Gastrocnemius medialis (tissue), 4 donors: ENCODE measurements at regions not wholly inside any gene's neighbourhood (a gene's known extent, or its start where the extent isn't known, plus 50 kb on each side); places are given as distances from the start of the nearest gene placed in this dataset.

Experiments used
- POLR2A ChIP-seq, 2 donors: fragments of 450-650 bp; IDR thresholded peaks; one replicate each; pipeline ENCODE4 v1.6.1; 2017; ENCODE audit warnings: antibody characterized with exemption in 2 of 2, mild to moderate bottlenecking in 2 of 2, moderate library complexity in 2 of 2
- TF ChIP-seq, protein P1 (sequence below), 5 experiments: fragments of 450-650 bp in 3 of 5; fragments of 200-600 bp in 2 of 5; sonication (generic) in 2 of 5; IDR thresholded peaks in 4 of 5; conservative IDR thresholded peaks in 1 of 5; 1 replicate in 4 of 5; 2 replicates in 1 of 5; pipeline ENCODE4 v1.5.1; 2016 to 2019; ENCODE audit warnings: antibody characterized with exemption in 5 of 5, mild to moderate bottlenecking in 3 of 5, moderate library complexity in 3 of 5

- TF ChIP-seq, protein P1, sequence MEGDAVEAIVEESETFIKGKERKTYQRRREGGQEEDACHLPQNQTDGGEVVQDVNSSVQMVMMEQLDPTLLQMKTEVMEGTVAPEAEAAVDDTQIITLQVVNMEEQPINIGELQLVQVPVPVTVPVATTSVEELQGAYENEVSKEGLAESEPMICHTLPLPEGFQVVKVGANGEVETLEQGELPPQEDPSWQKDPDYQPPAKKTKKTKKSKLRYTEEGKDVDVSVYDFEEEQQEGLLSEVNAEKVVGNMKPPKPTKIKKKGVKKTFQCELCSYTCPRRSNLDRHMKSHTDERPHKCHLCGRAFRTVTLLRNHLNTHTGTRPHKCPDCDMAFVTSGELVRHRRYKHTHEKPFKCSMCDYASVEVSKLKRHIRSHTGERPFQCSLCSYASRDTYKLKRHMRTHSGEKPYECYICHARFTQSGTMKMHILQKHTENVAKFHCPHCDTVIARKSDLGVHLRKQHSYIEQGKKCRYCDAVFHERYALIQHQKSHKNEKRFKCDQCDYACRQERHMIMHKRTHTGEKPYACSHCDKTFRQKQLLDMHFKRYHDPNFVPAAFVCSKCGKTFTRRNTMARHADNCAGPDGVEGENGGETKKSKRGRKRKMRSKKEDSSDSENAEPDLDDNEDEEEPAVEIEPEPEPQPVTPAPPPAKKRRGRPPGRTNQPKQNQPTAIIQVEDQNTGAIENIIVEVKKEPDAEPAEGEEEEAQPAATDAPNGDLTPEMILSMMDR (IDR thresholded peaks at IDR 0.05 in 4 of 5, conservative IDR thresholded peaks at IDR 0.05 in 1 of 5) = no peak
- TF ChIP-seq POLR2A (IDR thresholded peaks at IDR 0.05) = no peak
Measured at GRCh38 chr5:68026092-68026885, 189.3 kb upstream of the PIK3R1 start.
